Heart right ventricle (tissue), 16 donors: ENCODE measurements at regions not wholly inside any gene's neighbourhood (a gene's known extent, or its start where the extent isn't known, plus 50 kb on each side); places are given as distances from the start of the nearest gene placed in this dataset.
A peak's percentile ranks its signal among the peaks of the same experiment; 100 is the strongest.
"Not testable (repeated sequence)": the region's sequence is repeated elsewhere in the genome, so short reads cannot be mapped to it uniquely, and the experiment has no call there.

Experiments used
- ATAC-seq, 8 donors: fragments of 200-7000 bp; cut with Tn5 transposase; one replicate each; pipeline ENCODE4 v1.9.1; 2020; ENCODE audit warnings: mild to moderate bottlenecking in 8 of 8, moderate library complexity in 8 of 8, moderate number of reproducible peaks in 1 of 8
- DNase-seq, 2 donors: peaks; one replicate each; pipeline ENCODE4 v3.0.0-alpha.2; 2020
- H3K27ac ChIP-seq, 10 donors: fragments of 200-600 bp; sonication (generic) in 2 of 10; one replicate each; pipeline versions ENCODE4 v1.5.0 to v1.8.0; 2020 to 2022; ENCODE audit warnings: mild to moderate bottlenecking in 3 of 10
- H3K27me3 ChIP-seq, 7 donors: fragments of 200-600 bp; one replicate each; pipeline ENCODE4 v1.8.0; 2021 to 2022; ENCODE audit warnings: mild to moderate bottlenecking in 2 of 7
- H3K36me3 ChIP-seq, 9 donors: fragments of 200-600 bp; sonication (generic) in 1 of 9; one replicate each; pipeline versions ENCODE4 v1.5.0 to v1.8.0; 2020 to 2022; ENCODE audit warnings: mild to moderate bottlenecking in 2 of 9
- H3K4me1 ChIP-seq, 9 donors: fragments of 200-600 bp; sonication (generic) in 1 of 9; one replicate each; pipeline versions ENCODE4 v1.5.0 to v1.8.0; 2020 to 2022; ENCODE audit warnings: mild to moderate bottlenecking in 4 of 9
- H3K4me3 ChIP-seq, 10 donors: fragments of 200-600 bp; sonication (generic) in 2 of 10; one replicate each; pipeline versions ENCODE4 v1.5.0 to v1.8.0; 2020 to 2022; ENCODE audit warnings: mild to moderate bottlenecking in 7 of 10, moderate library complexity in 2 of 10
- H3K9me3 ChIP-seq, 11 donors: fragments of 200-600 bp in 10 of 11; sonication (generic) in 2 of 11; one replicate each; pipeline versions ENCODE4 v1.5.0 to v1.8.0; 2013 to 2022; ENCODE audit warnings: mild to moderate bottlenecking in 2 of 11, control low read depth in 1 of 11, moderate library complexity in 1 of 11
- CTCF ChIP-seq, 9 donors: fragments of 200-600 bp; sonication (generic) in 2 of 9; IDR thresholded peaks; one replicate each; pipeline versions ENCODE4 v1.5.0 to v1.8.0; 2021 to 2022; ENCODE audit warnings: antibody characterized with exemption in 9 of 9, mild to moderate bottlenecking in 5 of 9, moderate library complexity in 1 of 9
- WGBS, 2 donors: extraction: QIAGEN DNeasy Blood & Tissue Kit; methylation state at CpG; one replicate each; pipeline ENCODE4 v1.1.7; 2013; ENCODE audit warnings: inconsistent platforms in 1 of 2; 5-methylcytosine and 5-hydroxymethylcytosine counted together
- intact Hi-C, 10 donors: fragments of 100-400 bp; cut with DNase I; formaldehyde crosslinking; loops; one replicate each; pipeline versions ENCODE4 v1.11.1 to v1.14.2; 2022
- donor health status: Arrhythmogenic right ventricular cardiomyopathy.
- donor health status: ischemic (EF 13 %, LVEDD 7.1; RV severe dilation, severe dysfunction).
- donor health status: healthy with polysubstance abuse.
- donor health status: DM: no; HTN: yes; CAD: no.
- donor health status: DM: no; HTN: no; CAD: no.
- donor health status: ischemic (EF 25% LVEDD 6.9; RV normal size, moderate dysfunction).
- donor health status: ischemic (EF 25% LVEDD 5.7; RV mildly dilated, moderate dysfunction).
- donor health status: healthy.
- donor health status: DM: yes; HTN: yes; CAD: no.
- donor health status: Ischemic cardiomyopathy.
- donor health status: ischemic (EF 35%, LVEDD 5.7; RV mildly dilated, moderate dysfunction).
- donor health status: nonischemic (EF 11% LVEDD 7.7; RV severe dilation, severe dysfunction).
- donor health status: DM: yes; HTN: yes; CAD: no.
- donor health status: PGD.
- donor health status: ischemic (EF 29% LVEDD 5.4; RV normal size, mild dysfunction).
- donor health status: nonischemic (EF 23%, LVEDD 6.1; RV moderate dilation, normal function).

GRCh38 chr21:10417551-10418002, 103.8 kb upstream of the TPTE start:
- H3K4me1 ChIP-seq, DNase-seq, H3K36me3 ChIP-seq, H3K27me3 ChIP-seq, H3K27ac ChIP-seq, intact Hi-C loops, H3K4me3 ChIP-seq: not testable (repeated sequence)
- peaks cover 0 to 85% (median 9%) of the 10 kb centered on the region in 11 donors for H3K9me3 ChIP-seq
- ATAC-seq, result peak in 4 of 8 donors; percentile 10 to 25 (median 16)
- WGBS, 2 donors, result 70 to 72% methylated on average over 12 of the region's 12 CpGs

DNA sequence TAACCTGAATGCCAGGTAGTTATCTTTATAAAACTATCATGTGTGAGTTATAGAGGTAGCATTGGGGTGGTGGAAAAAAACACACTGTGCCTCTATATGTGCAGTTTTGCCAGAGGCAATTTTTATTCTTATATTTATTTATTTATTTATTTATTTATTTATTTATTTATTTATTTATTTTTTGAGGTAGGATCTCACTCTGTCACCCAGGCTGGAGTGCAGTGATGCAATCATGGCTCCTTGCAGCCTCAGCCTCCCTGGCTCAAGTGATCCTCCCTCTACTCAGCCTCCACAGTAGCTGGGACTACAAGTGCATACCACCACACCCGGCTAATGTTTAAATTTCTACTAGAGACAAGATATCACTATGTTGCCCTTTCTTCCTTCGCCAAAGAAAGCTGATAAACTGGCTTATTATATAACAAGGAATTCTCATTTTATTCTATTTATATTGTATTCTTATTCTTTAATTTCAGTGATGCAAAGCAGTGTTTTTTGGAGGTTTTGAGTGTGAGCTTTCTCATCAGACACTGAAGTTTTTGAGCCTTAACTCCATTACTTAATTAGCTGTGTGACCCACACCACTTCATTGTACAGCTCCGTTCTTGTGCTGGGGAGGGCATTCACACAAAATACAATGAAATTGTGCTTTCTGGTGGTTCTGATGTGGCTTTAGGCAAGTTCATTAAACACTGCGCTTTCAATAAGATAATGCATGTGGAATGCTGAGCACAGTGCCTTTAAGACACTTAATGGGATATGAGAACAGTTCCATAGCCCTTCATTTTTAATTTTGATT, 102.9 kb upstream of the TPTE start:
- H3K4me3 ChIP-seq, H3K27ac ChIP-seq, DNase-seq, H3K27me3 ChIP-seq, intact Hi-C loops, H3K4me1 ChIP-seq, ATAC-seq, H3K36me3 ChIP-seq: not testable (repeated sequence)
- 48 to 49% methylated on average over 4 of the region's 4 CpGs for WGBS, 2 donors
- peaks cover 0 to 87% (median 9%) of the 10 kb centered on the region in 11 donors for H3K9me3 ChIP-seq

- H3K4me1 ChIP-seq, intact Hi-C loops, H3K4me3 ChIP-seq, H3K27me3 ChIP-seq, DNase-seq, H3K27ac ChIP-seq, ATAC-seq, H3K36me3 ChIP-seq: not testable (repeated sequence)
- 57 to 66% methylated on average over 4 of the region's 4 CpGs for WGBS, 2 donors
- H3K9me3 ChIP-seq, result peaks cover 0 to 92% (median 13%) of the 10 kb centered on the region in 11 donors
These were observed 100.2 kb upstream of the TPTE start for GRCh38 chr21:10421199-10421598.

- DNase-seq, H3K27ac ChIP-seq, H3K36me3 ChIP-seq, H3K4me3 ChIP-seq, H3K27me3 ChIP-seq, ATAC-seq, H3K4me1 ChIP-seq, intact Hi-C loops: not testable (repeated sequence)
- 44 to 46% methylated on average over 2 of the region's 2 CpGs for WGBS, 2 donors
- H3K9me3 ChIP-seq, result peaks cover 0 to 88% (median 9%) of the 10 kb centered on the region in 11 donors
These were observed 99.8 kb upstream of the TPTE start for GRCh38 chr21:10421601-10422000.

GRCh38 chr21:10424097-10424886, 97.1 kb upstream of the TPTE start:
- peaks cover 0 to 84% (median 9%) of the 10 kb centered on the region in 11 donors for H3K9me3 ChIP-seq
- peak in 1 of 8 donors; percentile 17 for ATAC-seq
- DNase-seq, intact Hi-C loops, H3K27ac ChIP-seq, H3K27me3 ChIP-seq, H3K4me3 ChIP-seq, H3K4me1 ChIP-seq, H3K36me3 ChIP-seq: not testable (repeated sequence)
- WGBS, 2 donors, result 56 to 58% methylated on average over 4 of the region's 4 CpGs

GRCh38 chr21:10424887-10425145, 96.6 kb upstream of the TPTE start:
- H3K27ac ChIP-seq, H3K4me3 ChIP-seq, intact Hi-C loops, DNase-seq, H3K36me3 ChIP-seq, H3K4me1 ChIP-seq, H3K27me3 ChIP-seq: not testable (repeated sequence)
- ATAC-seq, result peak in 1 of 8 donors; percentile 19
- H3K9me3 ChIP-seq, result peaks cover 0 to 84% (median 9%) of the 10 kb centered on the region in 11 donors
- 15 to 22% methylated on average over 1 of the region's 2 CpGs for WGBS, 2 donors

- WGBS, 2 donors, result 64 to 67% methylated on average over 3 of the region's 3 CpGs
- Histone ChIP-seq H3K9me3 (peaks cover 0 to 84% (median 9%) of the 10 kb centered on the region in 11 donors), H3K36me3 (no peaks in the 10 kb centered on the region), H3K4me1 (no peaks in the 10 kb centered on the region), H3K27me3 (peaks cover 0 to 3% (median 0%) of the 10 kb centered on the region in 7 donors), H3K4me3 (no peak overlapping the region), H3K27ac (no peak overlapping the region)
- no peak for DNase-seq
- no peak for TF ChIP-seq CTCF (IDR thresholded peaks at IDR 0.05)
- ATAC-seq, result no peak
- intact Hi-C loops, result no loop called here
These were observed 95.5 kb upstream of the TPTE start for GRCh38 chr21:10425856-10426255.

DNA sequence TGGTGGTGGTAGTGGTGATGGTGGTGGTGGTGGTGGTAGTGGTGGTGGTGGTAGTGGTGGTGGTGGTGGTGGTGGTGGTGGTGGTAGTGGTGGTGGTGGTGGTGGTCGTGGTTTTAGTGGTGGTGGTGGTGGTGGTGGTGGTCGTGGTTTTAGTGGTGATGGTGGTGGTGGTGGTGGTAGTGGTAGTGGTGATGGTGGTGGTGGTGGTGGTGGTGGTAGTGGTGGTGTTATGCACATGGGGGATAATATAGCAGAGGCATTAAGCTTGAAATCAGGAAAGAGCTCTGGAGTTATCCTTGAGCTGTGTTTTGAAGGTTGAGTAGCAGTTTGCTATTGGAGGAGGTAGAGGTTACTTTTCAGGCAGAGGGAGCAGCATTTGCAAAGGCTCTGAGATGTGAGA, 94.6 kb upstream of the TPTE start:
- intact Hi-C loops, H3K4me1 ChIP-seq, H3K36me3 ChIP-seq, H3K27ac ChIP-seq, H3K27me3 ChIP-seq, ATAC-seq, DNase-seq, H3K4me3 ChIP-seq: not testable (repeated sequence)
- H3K9me3 ChIP-seq, result peaks cover 0 to 87% (median 7%) of the 10 kb centered on the region in 11 donors
- WGBS, 2 donors, result 48 to 55% methylated on average over 2 of the region's 2 CpGs

DNA sequence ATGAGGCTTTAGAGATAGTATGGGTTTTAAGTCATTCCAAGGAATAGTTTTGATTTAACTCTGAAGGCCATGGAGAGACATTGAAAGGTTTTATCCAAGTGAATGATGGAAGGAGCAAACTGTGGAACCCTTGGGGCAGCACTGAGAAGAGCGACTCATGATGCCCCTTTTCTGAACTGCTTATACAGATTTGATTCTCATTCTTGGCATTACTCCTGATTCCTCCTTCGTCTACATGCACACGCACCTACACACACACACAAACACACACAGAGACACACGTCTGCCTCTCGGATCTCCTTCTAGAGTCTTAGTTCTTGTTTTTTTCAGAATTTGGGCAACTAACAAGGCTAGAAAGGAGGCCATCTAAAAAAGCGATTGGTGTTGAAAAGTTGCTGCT, 94.1 kb upstream of the TPTE start:
- peak in 2 of 8 donors; percentile 8 to 12 for ATAC-seq
- H3K4me3 ChIP-seq, H3K27me3 ChIP-seq, DNase-seq, H3K36me3 ChIP-seq, H3K27ac ChIP-seq, H3K4me1 ChIP-seq, intact Hi-C loops: not testable (repeated sequence)
- 61% methylated on average over 6 of the region's 6 CpGs for WGBS, 2 donors
- H3K9me3 ChIP-seq, result peaks cover 0 to 87% (median 9%) of the 10 kb centered on the region in 11 donors

DNA sequence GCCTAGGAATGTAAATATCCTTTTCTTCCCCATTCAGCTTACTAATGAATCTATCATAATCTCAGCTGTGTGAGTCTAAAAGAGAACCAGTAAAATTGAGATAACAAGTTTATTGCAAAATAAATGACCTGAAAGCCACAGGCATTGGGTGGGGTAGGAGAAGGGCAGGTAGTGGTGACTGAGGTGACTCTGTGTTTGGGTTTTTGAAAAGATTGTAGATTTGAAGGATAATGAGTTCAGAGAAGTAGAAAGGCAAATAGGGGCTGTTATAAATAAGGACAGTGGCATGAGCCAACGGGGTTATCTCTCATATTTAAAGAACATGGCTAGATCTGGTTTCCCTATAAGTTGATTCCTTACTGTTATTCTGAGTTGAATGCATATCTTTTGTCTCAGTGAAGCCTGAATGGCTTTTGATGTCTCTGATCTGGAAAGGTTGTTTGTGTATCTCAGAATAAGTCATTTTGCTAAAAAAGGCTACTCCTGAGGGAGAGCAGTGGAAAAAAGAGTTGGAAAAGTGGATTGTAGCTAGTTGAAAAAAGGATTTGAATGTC, 92.3 kb upstream of the TPTE start:
- peaks cover 0 to 81% (median 9%) of the 10 kb centered on the region in 11 donors for H3K9me3 ChIP-seq
- H3K27me3 ChIP-seq, DNase-seq, H3K27ac ChIP-seq, H3K4me3 ChIP-seq, H3K36me3 ChIP-seq, H3K4me1 ChIP-seq, intact Hi-C loops, ATAC-seq: not testable (repeated sequence)
- WGBS, 2 donors, result 11 to 14% methylated on average over 1 of the region's 1 CpG
